ENCODE measurements at regions not wholly inside any gene's neighbourhood (a gene's known extent, or its start where the extent isn't known, plus 50 kb on each side); places are given as distances from the start of the nearest gene placed in this dataset.
"Not testable (repeated sequence)": the region's sequence is repeated elsewhere in the genome, so short reads cannot be mapped to it uniquely, and the experiment has no call there.

DNA sequence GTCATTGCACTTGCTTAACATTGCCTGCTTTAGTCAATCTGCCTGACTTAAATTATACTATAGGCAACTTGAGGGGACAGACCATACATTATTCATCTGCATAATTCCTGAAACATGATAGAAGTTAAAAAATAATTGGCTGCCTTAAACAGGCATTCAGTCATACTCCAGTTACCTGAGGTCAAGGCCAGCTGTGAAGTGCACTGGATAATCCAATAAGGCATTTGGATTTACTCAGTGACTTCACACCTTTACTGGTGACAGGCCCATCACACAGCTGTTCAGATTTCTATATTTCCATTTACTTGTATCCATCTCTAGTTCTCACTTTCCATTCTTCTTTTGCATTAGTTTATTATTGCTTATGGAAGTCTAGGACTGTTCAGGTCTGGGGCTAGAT is 2341.6 kb downstream of the PCDH7 start:
- DNase-seq, result no peak

DNA sequence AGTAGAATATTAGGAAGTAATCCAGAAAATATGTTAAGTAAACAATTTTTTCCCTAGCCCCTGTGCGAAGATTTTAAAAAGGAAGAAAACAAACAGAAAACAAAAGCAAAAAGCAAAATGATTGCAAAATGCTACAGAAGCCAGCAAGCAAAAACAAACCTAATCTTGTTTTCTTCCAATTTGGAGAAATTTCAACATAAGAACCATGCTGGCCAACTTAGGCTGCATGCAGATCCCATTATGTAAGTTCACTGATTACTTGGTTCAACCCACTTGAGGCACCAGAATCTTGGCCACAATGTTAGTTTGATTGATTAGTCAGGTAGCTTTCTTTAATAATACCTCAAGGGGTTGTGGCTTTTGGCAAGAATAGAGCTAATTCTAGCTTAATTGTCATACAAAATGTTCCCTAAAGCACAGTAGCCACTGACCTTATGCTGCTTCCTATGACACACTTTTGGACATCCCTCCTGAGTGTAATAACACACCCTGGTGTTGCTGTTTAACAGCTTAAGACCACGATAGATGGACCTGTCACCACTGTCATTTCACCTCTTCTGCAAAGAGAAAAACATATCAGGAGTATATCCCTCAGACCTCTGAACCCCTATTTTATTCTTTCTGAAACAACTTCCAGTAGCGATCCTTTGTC is 2342.1 kb downstream of the PCDH7 start:
- DNase-seq, result no peak

DNA sequence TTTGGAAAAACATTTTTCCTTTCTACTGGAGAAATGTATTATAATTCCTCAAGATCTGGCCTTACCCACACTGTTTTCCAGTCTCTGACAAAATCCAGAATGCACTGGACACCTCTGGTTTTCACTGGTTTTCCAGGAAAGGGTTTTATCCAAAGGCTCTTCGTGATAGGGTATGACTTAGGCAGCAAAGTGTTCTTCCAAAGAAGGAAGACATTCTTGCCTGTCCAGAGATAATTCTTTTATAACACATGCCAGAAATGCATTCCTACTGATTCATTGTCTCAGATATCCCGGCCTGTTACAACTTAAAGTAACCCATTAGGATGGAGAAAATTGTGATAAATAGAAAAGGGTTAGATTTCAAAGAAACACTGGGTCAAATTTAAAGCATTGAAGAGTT is 2343.1 kb downstream of the PCDH7 start:
- no peak for DNase-seq

DNA sequence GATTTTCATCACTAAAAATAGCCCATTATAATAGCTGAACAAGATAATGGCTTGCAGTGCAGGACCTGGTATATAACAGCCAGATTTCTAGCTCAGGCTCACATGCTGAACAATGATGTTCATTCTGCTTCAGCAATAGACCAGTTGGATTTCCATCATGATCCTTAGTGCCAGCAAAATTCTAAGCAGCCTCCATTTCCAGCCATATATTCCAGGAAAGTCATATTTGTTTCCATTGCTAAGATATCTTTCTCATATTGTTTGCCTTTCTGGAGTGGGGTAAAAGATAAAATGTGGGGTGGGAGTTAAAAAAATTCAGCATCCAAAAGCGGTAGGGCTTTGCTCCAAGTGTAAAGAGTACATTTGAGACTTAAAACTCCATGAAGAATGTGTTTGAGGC is 2344.1 kb downstream of the PCDH7 start:
- no peak for DNase-seq

DNA sequence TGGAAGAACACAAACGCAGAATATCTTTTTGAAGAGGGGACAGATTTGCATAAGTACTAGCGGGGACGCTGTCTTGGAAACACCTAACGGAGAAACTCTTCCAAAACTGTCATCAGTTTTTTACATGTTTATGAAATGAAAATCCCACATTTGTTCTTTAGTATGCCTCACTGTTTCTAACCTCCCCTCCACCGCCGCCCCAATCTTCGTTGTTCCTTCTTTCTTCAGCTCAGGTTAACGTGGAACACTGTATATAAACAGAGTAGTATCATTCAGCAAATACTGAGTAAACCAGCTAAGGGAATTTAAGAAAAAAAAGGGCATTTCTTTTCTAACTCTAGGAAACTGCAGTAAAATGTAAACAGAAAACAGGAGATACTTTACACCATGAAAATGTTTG is 2345.6 kb downstream of the PCDH7 start:
- DNase-seq, result no peak

GRCh38 chr4:33067221-33067620 is 2347.1 kb downstream of the PCDH7 start:
- DNase-seq, result no peak

- no peak for DNase-seq
Observed at GRCh38 chr4:33068539-33068938, 2348.4 kb downstream of the PCDH7 start.

GRCh38 chr4:33071535-33071934 is 2351.4 kb downstream of the PCDH7 start:
- DNase-seq, result no peak

GRCh38 chr4:33072298-33073089 is 2352.3 kb downstream of the PCDH7 start:
- DNase-seq, result no peak

DNA sequence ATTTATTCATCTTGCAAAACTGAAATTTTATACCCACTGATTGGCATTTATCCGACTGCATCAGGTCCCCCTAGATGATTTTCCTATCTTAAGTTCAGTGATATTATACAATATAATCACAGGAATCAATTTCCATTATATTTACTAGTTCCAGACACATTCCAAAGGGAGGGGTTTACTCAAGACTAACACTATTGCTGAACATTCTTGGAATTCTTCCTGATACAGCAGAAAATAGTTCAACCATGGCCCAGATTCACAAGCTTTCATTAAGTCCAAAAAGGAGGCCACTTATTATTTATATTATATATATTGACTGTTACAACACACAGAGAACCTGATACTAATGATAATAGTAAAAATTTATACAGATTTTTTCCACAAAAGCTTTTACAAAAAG is 2353.6 kb downstream of the PCDH7 start:
- DNase-seq, result no peak

DNA sequence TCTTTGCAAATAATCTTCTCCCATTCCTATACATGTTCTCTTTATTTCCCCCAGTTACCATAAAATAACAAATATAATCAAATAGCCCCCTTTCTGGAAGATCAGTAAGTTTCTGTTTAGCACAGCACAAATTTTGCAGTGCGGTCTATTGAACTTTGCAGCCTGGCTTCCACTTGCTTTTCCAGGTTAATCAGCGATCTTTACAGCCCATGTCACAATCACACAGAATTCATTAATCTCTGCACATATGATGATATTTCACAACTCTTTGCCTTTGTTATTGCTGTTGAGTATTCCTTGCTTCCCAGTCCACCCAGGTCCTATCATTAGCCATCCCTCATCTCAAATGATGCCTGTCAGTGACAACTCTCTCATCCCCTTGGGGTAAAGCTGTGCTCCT is 2358.0 kb downstream of the PCDH7 start:
- DNase-seq, result no peak

DNA sequence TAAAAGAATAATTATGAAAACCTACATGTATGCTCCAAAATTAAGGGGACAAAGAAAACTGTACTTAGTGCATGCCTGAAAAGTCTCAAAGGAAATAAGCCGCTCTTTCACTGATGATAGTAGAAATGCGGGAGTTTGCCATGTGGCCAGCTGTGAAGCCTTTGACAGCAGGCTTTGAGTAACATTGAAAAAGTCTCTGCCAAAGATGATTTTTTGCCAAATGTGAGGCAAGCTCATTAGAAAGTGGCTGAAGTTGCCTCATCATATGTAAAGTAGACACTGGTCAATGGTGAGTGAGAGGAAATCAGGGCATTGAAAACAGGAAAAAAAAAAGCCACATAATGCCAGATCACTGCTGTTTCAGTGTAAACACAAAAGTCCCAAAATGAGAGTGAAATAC is 2360.1 kb downstream of the PCDH7 start:
- DNase-seq, result no peak

- no peak for DNase-seq
Observed at GRCh38 chr4:33085709-33086108, 2365.5 kb downstream of the PCDH7 start.

- no peak for DNase-seq
Observed at GRCh38 chr4:33086331-33086925, 2366.3 kb downstream of the PCDH7 start.

DNA sequence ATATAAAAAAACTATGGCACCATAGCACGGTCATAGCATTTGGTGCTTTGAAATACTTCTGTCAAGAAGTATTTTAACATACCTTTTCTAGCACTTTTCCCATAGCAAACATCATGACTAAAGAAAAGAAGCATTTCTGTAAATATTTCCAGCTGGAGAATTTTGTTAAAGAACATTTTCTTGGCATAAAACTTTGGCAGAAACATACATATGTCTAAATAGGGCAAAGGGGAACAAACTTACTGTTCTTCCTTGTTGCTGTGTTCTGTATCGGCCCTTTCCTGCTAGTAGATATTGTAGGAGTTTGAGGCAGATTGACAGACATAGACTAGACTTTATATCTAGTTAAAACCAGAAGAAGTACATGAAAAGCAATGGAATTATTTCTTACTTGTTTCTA is 2368.5 kb downstream of the PCDH7 start:
- no peak for DNase-seq

GRCh38 chr4:33090910-33091309 is 2370.7 kb downstream of the PCDH7 start:
- DNase-seq, result no peak

GRCh38 chr4:33091961-33092360 is 2371.8 kb downstream of the PCDH7 start:
- DNase-seq, result no peak

GRCh38 chr4:33104273-33104672 is 2384.1 kb downstream of the PCDH7 start:
- no peak for DNase-seq

DNA sequence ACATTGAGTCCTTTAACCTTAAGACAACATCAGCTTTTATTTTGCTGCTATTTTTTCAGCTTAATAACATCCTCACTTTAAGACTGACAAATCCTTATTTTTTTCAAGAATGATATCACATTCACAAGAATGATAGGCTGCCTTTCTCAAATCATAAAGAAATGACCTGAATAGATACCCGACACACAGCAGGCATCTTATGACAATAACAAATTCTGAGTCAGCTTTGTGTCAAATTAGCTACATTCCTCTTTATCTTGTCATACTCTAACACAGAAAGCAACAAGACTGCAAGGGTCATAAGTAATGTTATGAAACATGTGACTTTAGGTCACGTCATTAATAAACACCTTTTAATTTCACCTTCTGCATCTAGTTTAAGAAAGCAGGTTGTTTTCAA is 2387.6 kb downstream of the PCDH7 start:
- DNase-seq, result no peak

GRCh38 chr4:33111117-33111516 is 2390.9 kb downstream of the PCDH7 start:
- DNase-seq, result no peak

- DNase-seq, result no peak
Observed at GRCh38 chr4:33116871-33117270, 2396.7 kb downstream of the PCDH7 start.

- DNase-seq, result no peak
Observed at GRCh38 chr4:33126002-33126401, 2405.8 kb downstream of the PCDH7 start.

GRCh38 chr4:33130662-33131061 is 2410.5 kb downstream of the PCDH7 start:
- DNase-seq, result not testable (repeated sequence)

GRCh38 chr4:33133723-33134122 is 2413.6 kb downstream of the PCDH7 start:
- no peak for DNase-seq

Measured in NCI-H1436 treated with DMSO at 0.1 percent for 48 hours (cell line).